Muscle layer of duodenum (tissue), 2 donors: ENCODE measurements at regions not wholly inside any gene's neighbourhood (a gene's known extent, or its start where the extent isn't known, plus 50 kb on each side); places are given as distances from the start of the nearest gene placed in this dataset.

Experiments used
- H3K27ac ChIP-seq: one replicate; pipeline ENCODE4 v1.7.0; 2013; ENCODE audit warnings: mild to moderate bottlenecking, low read length
- H3K27me3 ChIP-seq: one replicate; pipeline ENCODE4 v1.7.0; 2013; ENCODE audit warnings: low read depth, mild to moderate bottlenecking, control low read depth, low read length
- H3K36me3 ChIP-seq, 2 donors: one replicate each; pipeline ENCODE4 v1.7.0; 2013; ENCODE audit warnings: low read length in 2 of 2, control low read depth in 1 of 2, mild to moderate bottlenecking in 1 of 2; ENCODE audit not compliant: insufficient read depth in 2 of 2, control insufficient read depth in 1 of 2
- H3K4me1 ChIP-seq, 2 donors: one replicate each; pipeline ENCODE4 v1.7.0; 2013; ENCODE audit warnings: low read length in 2 of 2, mild to moderate bottlenecking in 2 of 2, control low read depth in 1 of 2, moderate library complexity in 1 of 2; ENCODE audit not compliant: insufficient read depth in 2 of 2, control insufficient read depth in 1 of 2
- H3K4me3 ChIP-seq, 2 donors: one replicate each; pipeline ENCODE4 v1.7.0; 2013; ENCODE audit warnings: low read length in 2 of 2, low read depth in 1 of 2, mild to moderate bottlenecking in 1 of 2
- H3K9me3 ChIP-seq, 2 donors: one replicate each; pipeline ENCODE4 v1.7.0; 2013; ENCODE audit warnings: low read length in 2 of 2, control low read depth in 1 of 2, mild to moderate bottlenecking in 1 of 2; ENCODE audit not compliant: control insufficient read depth in 1 of 2
- donor health status: healthy.

- Histone ChIP-seq H3K27ac (no peak overlapping the region), H3K4me3 (no peak overlapping the region), H3K9me3 (no peaks in the 10 kb centered on the region), H3K4me1 (no peaks in the 10 kb centered on the region), H3K36me3 (no peaks in the 10 kb centered on the region), H3K27me3 (no peaks in the 10 kb centered on the region)
Measured at GRCh38 chr21:38712071-38712470, 93.7 kb upstream of the ETS2 start.

GRCh38 chr21:38712664-38713063, 93.1 kb upstream of the ETS2 start:
- Histone ChIP-seq H3K4me3 (no peak overlapping the region), H3K36me3 (no peaks in the 10 kb centered on the region), H3K27me3 (no peaks in the 10 kb centered on the region), H3K9me3 (no peaks in the 10 kb centered on the region), H3K4me1 (no peaks in the 10 kb centered on the region), H3K27ac (no peak overlapping the region)

GRCh38 chr21:38714039-38714817, 91.5 kb upstream of the ETS2 start:
- Histone ChIP-seq H3K36me3 (no peaks in the 10 kb centered on the region), H3K4me3 (no peak overlapping the region), H3K4me1 (no peaks in the 10 kb centered on the region), H3K27me3 (no peaks in the 10 kb centered on the region), H3K27ac (no peak overlapping the region), H3K9me3 (no peaks in the 10 kb centered on the region)

GRCh38 chr21:38714999-38715398, 90.7 kb upstream of the ETS2 start:
- no peaks in the 10 kb centered on the region for H3K27me3 ChIP-seq
- H3K4me3 ChIP-seq: no peak overlapping the region
- no peak overlapping the region for H3K27ac ChIP-seq
- H3K36me3 ChIP-seq: no peaks in the 10 kb centered on the region
- H3K4me1 ChIP-seq: no peaks in the 10 kb centered on the region
- no peaks in the 10 kb centered on the region for H3K9me3 ChIP-seq

GRCh38 chr21:38716088-38716487, 89.6 kb upstream of the ETS2 start:
- Histone ChIP-seq H3K4me3 (no peak overlapping the region), H3K27ac (no peak overlapping the region), H3K4me1 (no peaks in the 10 kb centered on the region), H3K27me3 (no peaks in the 10 kb centered on the region), H3K36me3 (no peaks in the 10 kb centered on the region), H3K9me3 (no peaks in the 10 kb centered on the region)

- Histone ChIP-seq H3K27me3 (no peaks in the 10 kb centered on the region), H3K4me3 (no peak overlapping the region), H3K9me3 (no peaks in the 10 kb centered on the region), H3K36me3 (no peaks in the 10 kb centered on the region), H3K27ac (no peak overlapping the region), H3K4me1 (no peaks in the 10 kb centered on the region)
Measured at GRCh38 chr21:38716942-38717341, 88.8 kb upstream of the ETS2 start.

- Histone ChIP-seq H3K27ac (no peak overlapping the region), H3K4me3 (no peak overlapping the region), H3K36me3 (no peaks in the 10 kb centered on the region), H3K4me1 (no peaks in the 10 kb centered on the region), H3K9me3 (no peaks in the 10 kb centered on the region), H3K27me3 (no peaks in the 10 kb centered on the region)
Measured at GRCh38 chr21:38718481-38718880, 87.2 kb upstream of the ETS2 start.

- Histone ChIP-seq H3K4me3 (no peak overlapping the region), H3K9me3 (peaks cover 1 to 5% of the 10 kb centered on the region in 2 donors), H3K4me1 (no peaks in the 10 kb centered on the region), H3K36me3 (no peaks in the 10 kb centered on the region), H3K27me3 (no peaks in the 10 kb centered on the region), H3K27ac (no peak overlapping the region)
Measured at GRCh38 chr21:38720074-38720473, 85.7 kb upstream of the ETS2 start.

- H3K4me1 ChIP-seq: no peaks in the 10 kb centered on the region
- H3K36me3 ChIP-seq: no peaks in the 10 kb centered on the region
- no peak overlapping the region for H3K27ac ChIP-seq
- H3K9me3 ChIP-seq: peaks cover 10 to 15% of the 10 kb centered on the region in 2 donors
- H3K4me3 ChIP-seq: no peak overlapping the region
- H3K27me3 ChIP-seq: no peaks in the 10 kb centered on the region
Measured at GRCh38 chr21:38721055-38721454, 84.7 kb upstream of the ETS2 start.

GRCh38 chr21:38721958-38722357, 83.8 kb upstream of the ETS2 start:
- peaks cover 10 to 18% of the 10 kb centered on the region in 2 donors for H3K9me3 ChIP-seq
- no peak overlapping the region for H3K4me3 ChIP-seq
- no peaks in the 10 kb centered on the region for H3K27me3 ChIP-seq
- H3K27ac ChIP-seq: no peak overlapping the region
- no peaks in the 10 kb centered on the region for H3K36me3 ChIP-seq
- no peaks in the 10 kb centered on the region for H3K4me1 ChIP-seq

- Histone ChIP-seq H3K4me3 (peak overlapping the region in 1 of 2 donors; percentile 22), H3K27me3 (no peaks in the 10 kb centered on the region), H3K4me1 (no peaks in the 10 kb centered on the region), H3K27ac (no peak overlapping the region), H3K36me3 (no peaks in the 10 kb centered on the region), H3K9me3 (peaks cover 10 to 18% of the 10 kb centered on the region in 2 donors)
Measured at GRCh38 chr21:38725196-38726157, 80.3 kb upstream of the ETS2 start.
